ENCODE measurements at regions not wholly inside any gene's neighbourhood (a gene's known extent, or its start where the extent isn't known, plus 50 kb on each side); places are given as distances from the start of the nearest gene placed in this dataset.

GRCh38 chr16:86377251-86378022 lies 132.9 kb upstream of the FOXF1 start:
- no peak for DNase-seq

GRCh38 chr16:86378128-86378527 lies 132.2 kb upstream of the FOXF1 start:
- DNase-seq, result no peak

GRCh38 chr16:86378831-86379504 lies 131.4 kb upstream of the FOXF1 start:
- no peak for DNase-seq

- no peak for DNase-seq
Measured at GRCh38 chr16:86379505-86379846, 130.9 kb upstream of the FOXF1 start.

GRCh38 chr16:86380030-86380429 lies 130.3 kb upstream of the FOXF1 start:
- DNase-seq, result no peak

GRCh38 chr16:86381491-86381890 lies 128.8 kb upstream of the FOXF1 start:
- DNase-seq, result no peak

- DNase-seq, result no peak
Measured at GRCh38 chr16:86382067-86382773, 128.1 kb upstream of the FOXF1 start.

- no peak for DNase-seq
Measured at GRCh38 chr16:86382774-86383407, 127.4 kb upstream of the FOXF1 start.

- DNase-seq, result peak; percentile 9
Measured at GRCh38 chr16:86383488-86384262, 126.7 kb upstream of the FOXF1 start.

GRCh38 chr16:86384263-86384649 lies 126.1 kb upstream of the FOXF1 start:
- peak; percentile 23 for DNase-seq

- DNase-seq, result no peak
Measured at GRCh38 chr16:86384980-86385379, 125.3 kb upstream of the FOXF1 start.

GRCh38 chr16:86387468-86388440 lies 122.6 kb upstream of the FOXF1 start:
- DNase-seq, result peak; percentile 67

- DNase-seq, result no peak
Measured at GRCh38 chr16:86388976-86389375, 121.4 kb upstream of the FOXF1 start.

- DNase-seq, result no peak
Measured at GRCh38 chr16:86389566-86390328, 120.6 kb upstream of the FOXF1 start.

- DNase-seq, result no peak
Measured at GRCh38 chr16:86390335-86390734, 120.0 kb upstream of the FOXF1 start.

GRCh38 chr16:86391486-86391885 lies 118.8 kb upstream of the FOXF1 start:
- no peak for DNase-seq

GRCh38 chr16:86391984-86392383 lies 118.3 kb upstream of the FOXF1 start:
- DNase-seq, result no peak

- DNase-seq, result no peak
Measured at GRCh38 chr16:86392436-86393152, 117.7 kb upstream of the FOXF1 start.

GRCh38 chr16:86393907-86394626 lies 116.3 kb upstream of the FOXF1 start:
- no peak for DNase-seq
